H9 (cell line): ENCODE measurements at regions not wholly inside any gene's neighbourhood (a gene's known extent, or its start where the extent isn't known, plus 50 kb on each side); places are given as distances from the start of the nearest gene placed in this dataset.

ENCODE experiments used
- DNase-seq: peaks from one replicate; pipeline ENCODE4 v3.0.0-alpha.2; 2017
- H2AFZ ChIP-seq: one replicate; pipeline ENCODE4 v1.6.1; 2013; ENCODE audit warnings: mild to moderate bottlenecking, low read length, control low read depth, moderate library complexity
- H2AK5ac ChIP-seq: 2 replicates; pipeline ENCODE4 v1.6.1; 2013; ENCODE audit warnings: low read length, control low read depth, mixed read lengths; ENCODE audit not compliant: insufficient read length
- H2BK120ac ChIP-seq: one replicate; pipeline ENCODE4 v1.6.1; 2013; ENCODE audit warnings: low read depth, mild to moderate bottlenecking, low read length, control low read depth, inconsistent platforms; ENCODE audit not compliant: poor library complexity, severe bottlenecking
- H2BK12ac ChIP-seq: 2 replicates; pipeline ENCODE4 v1.6.1; 2013; ENCODE audit warnings: low read length, control low read depth, mixed read lengths, low read depth; ENCODE audit not compliant: insufficient read length
- H2BK15ac ChIP-seq: 2 replicates; pipeline ENCODE4 v1.6.1; 2013; ENCODE audit warnings: low read depth, low read length, control low read depth
- H2BK20ac ChIP-seq: one replicate; pipeline ENCODE4 v1.6.1; 2013; ENCODE audit warnings: low read depth, mild to moderate bottlenecking, low read length, control low read depth, inconsistent platforms; ENCODE audit not compliant: poor library complexity, severe bottlenecking
- H2BK5ac ChIP-seq: 2 replicates; pipeline ENCODE4 v1.6.1; 2013; ENCODE audit warnings: low read length, control low read depth, mixed read lengths; ENCODE audit not compliant: insufficient read length
- H3K14ac ChIP-seq: 2 replicates; pipeline ENCODE4 v1.6.1; 2013; ENCODE audit warnings: low read length, control low read depth; ENCODE audit not compliant: insufficient read depth
- H3K18ac ChIP-seq: 2 replicates; pipeline ENCODE4 v1.6.1; 2013; ENCODE audit warnings: low read depth, mild to moderate bottlenecking, mixed read lengths, low read length, control low read depth; ENCODE audit not compliant: insufficient read length
- H3K23ac ChIP-seq: 2 replicates; pipeline ENCODE4 v1.6.1; 2013; ENCODE audit warnings: low read length, control low read depth, mixed read lengths, low read depth; ENCODE audit not compliant: insufficient read length
- H3K23me2 ChIP-seq: 2 replicates; pipeline ENCODE4 v1.6.1; 2013; ENCODE audit warnings: low read depth, mild to moderate bottlenecking, mixed read lengths, low read length, control low read depth; ENCODE audit not compliant: insufficient read length, poor library complexity, severe bottlenecking
- H3K27ac ChIP-seq: 2 replicates; pipeline ENCODE4 v1.5.1; 2013; ENCODE audit warnings: low read length, control low read depth, mixed read lengths, low read depth; ENCODE audit not compliant: insufficient read length
- H3K27me3 ChIP-seq: 2 replicates; pipeline ENCODE4 v1.6.1; 2013; ENCODE audit warnings: low read length, control low read depth, inconsistent platforms; ENCODE audit not compliant: insufficient read depth
- H3K4ac ChIP-seq: 2 replicates; pipeline ENCODE4 v1.6.1; 2013; ENCODE audit warnings: low read depth, mild to moderate bottlenecking, control low read depth, inconsistent platforms, low read length, moderate library complexity
- H3K4me1 ChIP-seq: 2 replicates; pipeline ENCODE4 v1.6.1; 2013; ENCODE audit warnings: low read length, control low read depth, inconsistent platforms; ENCODE audit not compliant: insufficient read depth
- H3K4me2 ChIP-seq: 2 replicates; pipeline ENCODE4 v1.6.1; 2013; ENCODE audit warnings: low read length, control low read depth, mixed read lengths; ENCODE audit not compliant: insufficient read length, insufficient read depth
- H3K56ac ChIP-seq: 2 replicates; pipeline ENCODE4 v1.6.1; 2013; ENCODE audit warnings: low read depth, mild to moderate bottlenecking, mixed read lengths, low read length, control low read depth; ENCODE audit not compliant: insufficient read length
- H3K79me1 ChIP-seq: 2 replicates; pipeline ENCODE4 v1.6.1; 2013; ENCODE audit warnings: low read depth, mild to moderate bottlenecking, moderate library complexity, low read length, control low read depth, inconsistent platforms; ENCODE audit not compliant: insufficient read depth, poor library complexity, severe bottlenecking
- H3K79me2 ChIP-seq: 2 replicates; pipeline ENCODE4 v1.6.1; 2013; ENCODE audit warnings: low read length, control low read depth, inconsistent platforms; ENCODE audit not compliant: insufficient read depth
- H3K9ac ChIP-seq: 2 replicates; pipeline ENCODE4 v1.6.1; 2013; ENCODE audit warnings: low read length, control low read depth, mixed read lengths; ENCODE audit not compliant: insufficient read length; ENCODE audit errors: extremely low read depth
- H3K9me3 ChIP-seq: one replicate; pipeline ENCODE4 v1.6.1; 2013; ENCODE audit warnings: low read depth, low read length, inconsistent platforms; ENCODE audit not compliant: control insufficient read depth
- H3T11ph ChIP-seq: one replicate; pipeline ENCODE4 v1.6.1; 2013; ENCODE audit warnings: mild to moderate bottlenecking, low read length, control low read depth, inconsistent platforms
- H4K20me1 ChIP-seq: one replicate; pipeline ENCODE4 v1.6.1; 2013; ENCODE audit not compliant: control insufficient read depth, insufficient read length, insufficient read depth
- H4K5ac ChIP-seq: 2 replicates; pipeline ENCODE4 v1.6.1; 2013; ENCODE audit warnings: low read depth, mild to moderate bottlenecking, mixed read lengths, low read length, control low read depth; ENCODE audit not compliant: insufficient read length
- H4K8ac ChIP-seq: replicated peaks from 2 replicates; pipeline ENCODE4 v1.6.1; 2013; ENCODE audit warnings: low read length, control low read depth, mixed read lengths, low read depth; ENCODE audit not compliant: insufficient read length
- H4K91ac ChIP-seq: 2 replicates; pipeline ENCODE4 v1.6.1; 2013; ENCODE audit warnings: low read depth, mild to moderate bottlenecking, moderate library complexity, mixed read lengths, low read length, control low read depth; ENCODE audit not compliant: insufficient read length
- H3K27ac Mint-ChIP-seq, 3 experiments: 2 replicates in 2 of 3; 3 replicates in 1 of 3; pipeline ENCODE4 v1.8.0; 2020 to 2021; ENCODE audit warnings: mixed read lengths in 3 of 3, mild to moderate bottlenecking in 1 of 3, moderate library complexity in 1 of 3
- H3K27me3 Mint-ChIP-seq: 2 replicates; pipeline ENCODE4 v1.8.0; 2021; ENCODE audit warnings: low read depth, mild to moderate bottlenecking, moderate library complexity, mixed read lengths
- H3K36me3 Mint-ChIP-seq, 3 experiments: 2 replicates in 2 of 3; 3 replicates in 1 of 3; pipeline ENCODE4 v1.8.0; 2020 to 2021; ENCODE audit warnings: low read depth in 3 of 3, mixed read lengths in 3 of 3; ENCODE audit not compliant: insufficient read depth in 1 of 3
- H3K4me1 Mint-ChIP-seq, 2 experiments: 2 replicates each; pipeline ENCODE4 v1.8.0; 2020; ENCODE audit warnings: mixed read lengths in 2 of 2
- H3K4me3 Mint-ChIP-seq, 2 experiments: 2 replicates in 1 of 2; 3 replicates in 1 of 2; pipeline ENCODE4 v1.8.0; 2020 to 2021; ENCODE audit warnings: mild to moderate bottlenecking in 2 of 2, mixed read lengths in 2 of 2, moderate library complexity in 1 of 2
- H3K9me3 Mint-ChIP-seq, 2 experiments: 2 replicates in 1 of 2; 3 replicates in 1 of 2; pipeline ENCODE4 v1.8.0; 2020; ENCODE audit warnings: mild to moderate bottlenecking in 2 of 2, mixed read lengths in 2 of 2, moderate library complexity in 1 of 2
- CTCF ChIP-seq: fragments of 200-600 bp; sonication (generic); conservative IDR thresholded peaks from 3 replicates; pipeline ENCODE4 v1.8.0; 2021; ENCODE audit warnings: antibody characterized with exemption, mild to moderate bottlenecking

DNA sequence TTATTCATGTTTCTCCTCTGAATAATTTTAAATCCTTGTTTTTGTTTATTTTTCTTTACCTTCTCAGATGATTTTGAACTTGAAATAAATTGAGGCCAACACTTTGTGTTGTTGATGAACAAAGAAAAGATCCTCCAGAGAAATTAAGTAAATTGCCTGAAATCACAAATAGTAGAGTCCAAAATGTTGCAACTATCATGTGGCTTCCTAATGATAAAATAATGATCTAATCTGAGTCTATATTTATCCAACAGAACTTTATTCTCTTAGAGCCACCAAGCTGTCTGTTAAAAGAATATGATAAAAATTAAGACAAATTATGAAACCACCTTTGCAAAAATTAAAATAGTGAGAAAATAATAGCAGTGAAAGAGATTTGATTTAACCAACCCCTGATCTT is 132.2 kb upstream of the SPEF2 start:
- Histone ChIP-seq H3K23ac (no peak overlapping the region), H3K9me3 (no peaks in the 10 kb centered on the region), H2BK12ac (no peak overlapping the region), H4K91ac (no peak overlapping the region), H4K20me1 (no peaks in the 10 kb centered on the region), H4K5ac (no peak overlapping the region), H3K4me2 (no peak overlapping the region), H3K27ac (no peak overlapping the region), H2BK120ac (no peak overlapping the region), H3K27me3 (no peaks in the 10 kb centered on the region), H3K4me1 (peaks cover 2% of the 10 kb centered on the region; the same call in 1 of the 2 replicates), H3K18ac (no peak overlapping the region), H4K8ac (no peak overlapping the region), H3K9ac (no peak overlapping the region), H3K79me2 (no peaks in the 10 kb centered on the region), H3K79me1 (no peaks in the 10 kb centered on the region), H2AK5ac (no peak overlapping the region), H3K4ac (no peak overlapping the region), H2BK20ac (no peak overlapping the region), H3K56ac (no peak overlapping the region), H3K14ac (no peak overlapping the region), H2BK5ac (no peak overlapping the region), H3T11ph (no peak overlapping the region), H2AFZ (no peak overlapping the region), H3K23me2 (no peaks in the 10 kb centered on the region), H2BK15ac (no peak overlapping the region)
- Mint-ChIP-seq H3K27ac (no peak overlapping the region), H3K9me3 (no peaks in the 10 kb centered on the region), H3K36me3 (no peaks in the 10 kb centered on the region), H3K4me1 (peaks cover 13% of the 10 kb centered on the region in 2 experiments), H3K4me3 (no peak overlapping the region), H3K27me3 (no peaks in the 10 kb centered on the region)
- TF ChIP-seq CTCF = no peak
- no peak for DNase-seq
